ENCODE measurements at regions not wholly inside any gene's neighbourhood (a gene's known extent, or its start where the extent isn't known, plus 50 kb on each side); places are given as distances from the start of the nearest gene placed in this dataset.

GRCh38 chr4:106588891-106589290, 220.3 kb upstream of the GIMD1 start:
- intact Hi-C loops (cut with micrococcal nuclease), result loop anchor here (5.0 kb wide), 1 partner anchor 218 kb away; no protein-coding TSS in a partner anchor

More at GRCh38 chr4:106588891-106589290, 220.3 kb upstream of the GIMD1 start:
- Histone ChIP-seq H3K4me3 (replicated peaks in 1 of 3; ENCODE audit: insufficient read depth in 1 of 3, low read depth in 1 of 3, low read length in 3 of 3) (no peak overlapping the region), H3K9ac (replicated peaks; ENCODE audit: extremely low read depth, insufficient read depth, low read length) (no peak overlapping the region), H3K4me2 (ENCODE audit: insufficient read depth, low read length) (no peak overlapping the region), H3K4me1 (ENCODE audit: control insufficient read depth, extremely low read depth, insufficient read depth, low read length) (peaks cover 43% of the 10 kb centered on the region), H3K36me3 (ENCODE audit: control insufficient read depth in 2 of 2, extremely low read depth in 1 of 2, insufficient read depth in 2 of 2, low read length in 2 of 2) (no peaks in the 10 kb centered on the region), H3K9me1 (replicated peaks; ENCODE audit: control insufficient read depth, extremely low read depth, insufficient read depth, low read length) (no peaks in the 10 kb centered on the region), H2AFZ (ENCODE audit: low read depth, low read length) (no peak overlapping the region), H3K9me3 (replicated peaks; ENCODE audit: control insufficient read depth, insufficient read depth, low read length) (no peaks in the 10 kb centered on the region), H3K27ac (ENCODE audit: insufficient read depth, low read depth, low read length) (no peak overlapping the region), H4K20me1 (replicated peaks; ENCODE audit: control insufficient read depth, extremely low read depth, insufficient read depth, low read length) (no peaks in the 10 kb centered on the region), H3K79me2 (ENCODE audit: control insufficient read depth, insufficient read depth, low read length) (no peaks in the 10 kb centered on the region), H3K27me3 (ENCODE audit: control insufficient read depth in 2 of 2, insufficient read depth in 2 of 2, low read length in 2 of 2) (no peaks in the 10 kb centered on the region)
- CTCF ChIA-PET, result interaction anchor here (1.7 kb wide), 1 partner anchor 223 kb away, joined by 6 read pairs; no protein-coding TSS in a partner anchor
- FAIRE-seq (no peak), DNase-seq (ENCODE audit: low read depth, low spot score) (no peak)
- TF ChIP-seq CTCF (IDR thresholded peaks at IDR 0.05; ENCODE audit: extremely low read depth in 1 of 2, insufficient read depth in 1 of 2, low read depth in 1 of 2, low read length in 2 of 2) (no peak), MAX (IDR thresholded peaks at IDR 0.05; ENCODE audit: insufficient read depth, insufficient read length) (no peak), JUN (IDR thresholded peaks at IDR 0.05; ENCODE audit: borderline replicate concordance, insufficient read depth, insufficient read length, low read depth) (no peak), MYC (IDR thresholded peaks at IDR 0.05; ENCODE audit: low read depth, low read length) (no peak), FOS (IDR thresholded peaks at IDR 0.05; ENCODE audit: borderline replicate concordance, insufficient read depth, low read length) (no peak), GATA2 (IDR thresholded peaks at IDR 0.05; ENCODE audit: insufficient read depth, insufficient read length, low read depth, low read length) (no peak), POLR2A (IDR thresholded peaks at IDR 0.05; ENCODE audit: low read depth, low read length) (no peak), POLR2AphosphoS5 (IDR thresholded peaks at IDR 0.05; ENCODE audit: insufficient read depth, low read depth, low read length) (no peak), EZH2 (IDR thresholded peaks at IDR 0.05; ENCODE audit: borderline replicate concordance, low read depth, low read length, severe bottlenecking) (no peak)
- BruUV-seq (replicated peaks), result no TSS peak
- dilution Hi-C loops (cut with MboI; ENCODE audit: extremely low pct_ligation_motif_present, low sequenced_read_pairs), result no loop called here
- POLR2A ChIA-PET, result no interaction called here

Data from endothelial cell of umbilical vein (primary cell).